Lung (tissue), 11 donors: ENCODE measurements at regions not wholly inside any gene's neighbourhood (a gene's known extent, or its start where the extent isn't known, plus 50 kb on each side); places are given as distances from the start of the nearest gene placed in this dataset.

ENCODE experiments used
- ATAC-seq: fragments of 200-7000 bp; cut with Tn5 transposase; one replicate; pipeline ENCODE4 v1.9.1; 2020; ENCODE audit warnings: moderate number of reproducible peaks; ENCODE audit not compliant: insufficient read depth, low FRiP score
- DNase-seq, 3 donors: peaks; one replicate each; pipeline ENCODE4 v3.0.0-alpha.2; 2013 to 2017
- H3K27ac ChIP-seq, 2 donors: one replicate each; pipeline ENCODE4 v1.5.1; 2013; ENCODE audit warnings: mild to moderate bottlenecking in 2 of 2, moderate library complexity in 2 of 2, control low read depth in 1 of 2, inconsistent platforms in 1 of 2, low read depth in 1 of 2, low read length in 1 of 2
- H3K27me3 ChIP-seq, 3 donors: one replicate each; pipeline ENCODE4 v1.5.1; 2013; ENCODE audit warnings: low read length in 2 of 3; ENCODE audit not compliant: control insufficient read depth in 3 of 3, insufficient read depth in 3 of 3
- H3K36me3 ChIP-seq, 4 donors: one replicate each; pipeline ENCODE4 v1.5.1; 2013; ENCODE audit warnings: low read length in 4 of 4, mild to moderate bottlenecking in 1 of 4, moderate library complexity in 1 of 4; ENCODE audit not compliant: control insufficient read depth in 4 of 4, insufficient read depth in 4 of 4
- H3K4me1 ChIP-seq, 5 donors: one replicate each; pipeline ENCODE4 v1.5.1; 2013; ENCODE audit warnings: low read length in 5 of 5, mild to moderate bottlenecking in 2 of 5, moderate library complexity in 1 of 5; ENCODE audit not compliant: control insufficient read depth in 5 of 5, insufficient read depth in 5 of 5
- H3K4me3 ChIP-seq: one replicate; pipeline ENCODE4 v1.5.1; 2013; ENCODE audit warnings: mild to moderate bottlenecking, control low read depth, moderate library complexity
- H3K9ac ChIP-seq, 2 donors: one replicate each; pipeline ENCODE4 v1.5.1; 2013; ENCODE audit warnings: low read length in 2 of 2, control low read depth in 1 of 2; ENCODE audit not compliant: insufficient read depth in 1 of 2
- H3K9me3 ChIP-seq, 4 donors: one replicate each; pipeline ENCODE4 v1.5.1; 2013; ENCODE audit warnings: low read length in 3 of 4, mild to moderate bottlenecking in 1 of 4, moderate library complexity in 1 of 4; ENCODE audit not compliant: control insufficient read depth in 4 of 4, insufficient read depth in 3 of 4
- CTCF ChIP-seq: IDR thresholded peaks from 2 replicates; pipeline ENCODE4 v1.5.1; 2012; ENCODE audit warnings: mild to moderate bottlenecking; ENCODE audit errors: control extremely low read depth, extremely low read depth
- WGBS, 2 donors: extraction: QIAGEN DNeasy Blood & Tissue Kit; methylation state at CpG; one replicate each; pipeline ENCODE4 v1.1.7; 2013; 5-methylcytosine and 5-hydroxymethylcytosine counted together
- donor health status: control.
- donor health status: control.
- donor health status: Bipolar disorder and iron deficiency.
- donor health status: healthy.
- donor health status: DM: yes; HTN: yes; CAD: no.

- DNase-seq (no peak), ATAC-seq (no peak)
- TF ChIP-seq CTCF, result no peak
- Histone ChIP-seq H3K9ac (no peak overlapping the region), H3K4me1 (no peaks in the 10 kb centered on the region), H3K9me3 (peaks cover 0 to 14% (median 6%) of the 10 kb centered on the region in 4 donors), H3K27me3 (no peaks in the 10 kb centered on the region), H3K36me3 (no peaks in the 10 kb centered on the region), H3K4me3 (no peak overlapping the region), H3K27ac (no peak overlapping the region)
- WGBS, 2 donors, result 66 to 68% methylated on average over 1 of the region's 1 CpG
Observed at GRCh38 chr3:84194029-84194428, 764.8 kb upstream of the CADM2 start.

- ATAC-seq (no peak), DNase-seq (no peak)
- H3K9me3 ChIP-seq, result peaks cover 0 to 3% (median under 1%) of the 10 kb centered on the region in 4 donors
- H3K27ac ChIP-seq, result no peak overlapping the region
- H3K9ac ChIP-seq, result no peak overlapping the region
- no peaks in the 10 kb centered on the region for H3K4me1 ChIP-seq
- no peak for TF ChIP-seq CTCF
- no peaks in the 10 kb centered on the region for H3K27me3 ChIP-seq
- H3K36me3 ChIP-seq, result no peaks in the 10 kb centered on the region
- no peak overlapping the region for H3K4me3 ChIP-seq
Observed at GRCh38 chr3:84209474-84209873, 749.3 kb upstream of the CADM2 start.

GRCh38 chr3:84223512-84223911, 735.3 kb upstream of the CADM2 start:
- DNase-seq, result no peak
- Histone ChIP-seq H3K9ac (no peak overlapping the region), H3K9me3 (peaks cover 0 to 30% (median 3%) of the 10 kb centered on the region in 4 donors), H3K4me1 (no peaks in the 10 kb centered on the region), H3K27ac (no peak overlapping the region), H3K27me3 (no peaks in the 10 kb centered on the region), H3K36me3 (no peaks in the 10 kb centered on the region), H3K4me3 (no peak overlapping the region)
- TF ChIP-seq CTCF, result no peak
- ATAC-seq, result no peak

GRCh38 chr3:84224262-84224661, 734.5 kb upstream of the CADM2 start:
- DNase-seq (no peak), ATAC-seq (no peak)
- Histone ChIP-seq H3K4me1 (no peaks in the 10 kb centered on the region), H3K36me3 (no peaks in the 10 kb centered on the region), H3K9me3 (peaks cover 0 to 30% (median 3%) of the 10 kb centered on the region in 4 donors), H3K27ac (no peak overlapping the region), H3K4me3 (no peak overlapping the region), H3K9ac (no peak overlapping the region), H3K27me3 (no peaks in the 10 kb centered on the region)
- no peak for TF ChIP-seq CTCF
- WGBS, 2 donors, result 87 to 88% methylated on average over 2 of the region's 2 CpGs
